Peyer's patch (tissue), 4 donors: ENCODE measurements at regions not wholly inside any gene's neighbourhood (a gene's known extent, or its start where the extent isn't known, plus 50 kb on each side); places are given as distances from the start of the nearest gene placed in this dataset.

Source experiments
- DNase-seq, 3 donors: peaks; one replicate each; pipeline ENCODE4 v3.0.0-alpha.2; 2017 to 2019
- H3K27ac ChIP-seq, 4 donors: fragments of 200-600 bp; sonication (generic); one replicate each; pipeline ENCODE4 v1.5.1; 2016 to 2019
- H3K27me3 ChIP-seq, 2 donors: fragments of 200-600 bp; sonication (generic); one replicate each; pipeline ENCODE4 v1.5.1; 2019
- H3K36me3 ChIP-seq, 3 donors: fragments of 200-600 bp; sonication (generic); one replicate each; pipeline ENCODE4 v1.5.1; 2016 to 2019
- H3K4me1 ChIP-seq, 4 donors: fragments of 200-600 bp; sonication (generic); one replicate each; pipeline ENCODE4 v1.5.1; 2016 to 2019
- H3K4me3 ChIP-seq, 4 donors: fragments of 200-600 bp; sonication (generic); 1 replicate in 3 of 4; 2 replicates in 1 of 4; pipeline ENCODE4 v1.5.1; 2016 to 2019; ENCODE audit warnings: mild to moderate bottlenecking in 1 of 4
- H3K9me3 ChIP-seq, 4 donors: fragments of 200-600 bp; sonication (generic); one replicate each; pipeline ENCODE4 v1.5.1; 2016 to 2019; ENCODE audit warnings: mild to moderate bottlenecking in 1 of 4
- POLR2A ChIP-seq, 2 donors: fragments of 450-650 bp; IDR thresholded peaks; one replicate each; pipeline ENCODE4 v1.5.1; 2017; ENCODE audit warnings: antibody characterized with exemption in 2 of 2, mild to moderate bottlenecking in 2 of 2, moderate library complexity in 2 of 2
- TF ChIP-seq, protein P1 (sequence below), 6 experiments: fragments of 450-650 bp in 4 of 6; fragments of 200-600 bp in 2 of 6; sonication (generic) in 1 of 6; IDR thresholded peaks; one replicate each; pipeline ENCODE4 v1.5.1; 2017 to 2019; ENCODE audit warnings: antibody characterized with exemption in 6 of 6, mild to moderate bottlenecking in 3 of 6, moderate library complexity in 1 of 6

DNA sequence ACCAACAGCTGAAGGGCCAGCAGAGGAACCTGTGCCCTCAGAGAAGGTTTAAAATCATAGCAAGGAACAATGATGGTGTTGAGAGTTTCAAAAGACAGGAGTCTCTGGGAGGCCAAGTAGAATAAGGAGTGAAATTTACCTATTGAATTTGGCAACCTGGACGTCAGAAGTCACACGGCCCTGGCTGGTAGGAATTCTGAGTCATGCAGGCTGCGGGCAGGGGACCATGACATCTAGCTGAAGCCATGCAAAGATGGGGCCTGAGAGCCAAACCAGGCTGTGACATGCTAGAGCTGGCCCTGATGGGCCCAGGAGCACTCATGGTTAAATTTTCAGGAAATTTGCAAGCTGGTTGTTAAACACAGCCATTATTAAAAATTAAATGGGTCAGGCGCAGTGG lies 64.0 kb upstream of the SNX9 start:
- H3K27me3 ChIP-seq: no peaks in the 10 kb centered on the region
- peaks cover 12 to 46% (median 33%) of the 10 kb centered on the region in 4 donors for H3K4me1 ChIP-seq
- no peak overlapping the region for H3K27ac ChIP-seq
- no peaks in the 10 kb centered on the region for H3K9me3 ChIP-seq
- no peak for DNase-seq
- no peak overlapping the region for H3K4me3 ChIP-seq
- TF ChIP-seq, protein P1, sequence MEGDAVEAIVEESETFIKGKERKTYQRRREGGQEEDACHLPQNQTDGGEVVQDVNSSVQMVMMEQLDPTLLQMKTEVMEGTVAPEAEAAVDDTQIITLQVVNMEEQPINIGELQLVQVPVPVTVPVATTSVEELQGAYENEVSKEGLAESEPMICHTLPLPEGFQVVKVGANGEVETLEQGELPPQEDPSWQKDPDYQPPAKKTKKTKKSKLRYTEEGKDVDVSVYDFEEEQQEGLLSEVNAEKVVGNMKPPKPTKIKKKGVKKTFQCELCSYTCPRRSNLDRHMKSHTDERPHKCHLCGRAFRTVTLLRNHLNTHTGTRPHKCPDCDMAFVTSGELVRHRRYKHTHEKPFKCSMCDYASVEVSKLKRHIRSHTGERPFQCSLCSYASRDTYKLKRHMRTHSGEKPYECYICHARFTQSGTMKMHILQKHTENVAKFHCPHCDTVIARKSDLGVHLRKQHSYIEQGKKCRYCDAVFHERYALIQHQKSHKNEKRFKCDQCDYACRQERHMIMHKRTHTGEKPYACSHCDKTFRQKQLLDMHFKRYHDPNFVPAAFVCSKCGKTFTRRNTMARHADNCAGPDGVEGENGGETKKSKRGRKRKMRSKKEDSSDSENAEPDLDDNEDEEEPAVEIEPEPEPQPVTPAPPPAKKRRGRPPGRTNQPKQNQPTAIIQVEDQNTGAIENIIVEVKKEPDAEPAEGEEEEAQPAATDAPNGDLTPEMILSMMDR (IDR thresholded peaks at IDR 0.05): no peak
- TF ChIP-seq POLR2A (IDR thresholded peaks at IDR 0.05): no peak
- no peaks in the 10 kb centered on the region for H3K36me3 ChIP-seq

DNA sequence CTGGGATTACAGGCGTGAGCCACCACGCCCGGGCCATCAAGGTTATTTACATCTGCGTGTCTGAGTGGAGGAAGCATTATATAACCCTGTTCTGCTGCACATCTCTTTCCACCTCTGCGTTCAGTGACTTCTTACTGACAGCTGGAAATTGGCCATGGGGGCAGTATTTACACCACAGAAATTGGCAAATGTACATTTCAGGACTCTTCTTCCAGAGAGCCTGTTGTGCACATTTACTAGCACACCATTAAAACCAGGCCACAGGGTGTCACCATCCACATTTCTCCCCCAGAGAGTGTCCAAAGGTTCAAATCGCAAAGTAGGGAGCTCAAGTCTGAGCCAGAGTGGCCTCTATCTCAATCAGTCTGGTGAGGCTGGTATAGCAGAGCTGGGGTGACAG lies 62.9 kb upstream of the SNX9 start:
- Histone ChIP-seq H3K27ac (peak overlapping the region in 3 of 4 donors; percentile 27 to 80 (median 66)), H3K36me3 (no peaks in the 10 kb centered on the region), H3K9me3 (no peaks in the 10 kb centered on the region), H3K4me1 (peaks cover 21 to 56% (median 38%) of the 10 kb centered on the region in 4 donors), H3K4me3 (no peak overlapping the region), H3K27me3 (no peaks in the 10 kb centered on the region)
- no peak for DNase-seq
- TF ChIP-seq POLR2A (IDR thresholded peaks at IDR 0.05): no peak
- TF ChIP-seq, protein P1 (IDR thresholded peaks at IDR 0.05): peak in 1 of 6 experiments; percentile 4

DNA sequence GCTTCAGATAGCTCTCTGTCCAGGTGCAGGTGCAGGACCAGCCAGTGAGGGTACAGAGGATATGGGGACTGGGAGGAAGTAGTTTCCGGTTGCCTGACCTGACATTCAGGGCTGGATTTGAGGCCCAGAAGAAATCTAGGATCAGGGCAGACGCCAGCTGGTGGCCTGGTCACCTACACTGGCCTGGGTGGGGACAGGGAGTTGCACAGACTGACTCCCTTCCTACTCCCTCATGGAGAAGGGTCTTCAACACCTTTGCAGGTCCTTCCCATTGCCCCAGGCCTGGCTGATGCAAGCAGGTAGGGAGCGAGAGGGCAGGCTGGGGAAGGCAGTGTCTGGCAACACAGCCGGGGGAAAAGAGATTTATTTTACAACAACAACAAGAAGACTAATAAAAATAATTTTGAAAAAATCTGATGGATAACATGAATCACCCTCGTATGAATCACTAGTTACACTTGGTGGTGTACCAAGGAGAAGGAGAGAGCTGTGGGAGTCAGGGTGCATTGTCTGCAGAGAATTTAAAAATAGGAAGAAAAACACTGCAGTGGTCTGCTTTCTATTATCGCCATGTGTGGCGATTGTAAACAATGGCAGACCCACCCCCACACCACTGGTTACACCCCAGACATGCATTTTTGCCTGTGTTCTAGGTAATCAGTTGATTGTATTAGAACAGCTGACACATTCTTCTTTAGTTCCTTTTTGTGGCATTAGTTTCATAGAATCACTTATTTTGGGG lies 62.3 kb upstream of the SNX9 start:
- H3K9me3 ChIP-seq: no peaks in the 10 kb centered on the region
- H3K27ac ChIP-seq: peak overlapping the region; percentile 27 to 80 (median 52)
- no peak for DNase-seq
- H3K4me1 ChIP-seq: peaks cover 21 to 56% (median 38%) of the 10 kb centered on the region in 4 donors
- H3K36me3 ChIP-seq: no peaks in the 10 kb centered on the region
- no peaks in the 10 kb centered on the region for H3K27me3 ChIP-seq
- TF ChIP-seq, protein P1 (IDR thresholded peaks at IDR 0.05): no peak
- no peak for TF ChIP-seq POLR2A (IDR thresholded peaks at IDR 0.05)
- no peak overlapping the region for H3K4me3 ChIP-seq

DNA sequence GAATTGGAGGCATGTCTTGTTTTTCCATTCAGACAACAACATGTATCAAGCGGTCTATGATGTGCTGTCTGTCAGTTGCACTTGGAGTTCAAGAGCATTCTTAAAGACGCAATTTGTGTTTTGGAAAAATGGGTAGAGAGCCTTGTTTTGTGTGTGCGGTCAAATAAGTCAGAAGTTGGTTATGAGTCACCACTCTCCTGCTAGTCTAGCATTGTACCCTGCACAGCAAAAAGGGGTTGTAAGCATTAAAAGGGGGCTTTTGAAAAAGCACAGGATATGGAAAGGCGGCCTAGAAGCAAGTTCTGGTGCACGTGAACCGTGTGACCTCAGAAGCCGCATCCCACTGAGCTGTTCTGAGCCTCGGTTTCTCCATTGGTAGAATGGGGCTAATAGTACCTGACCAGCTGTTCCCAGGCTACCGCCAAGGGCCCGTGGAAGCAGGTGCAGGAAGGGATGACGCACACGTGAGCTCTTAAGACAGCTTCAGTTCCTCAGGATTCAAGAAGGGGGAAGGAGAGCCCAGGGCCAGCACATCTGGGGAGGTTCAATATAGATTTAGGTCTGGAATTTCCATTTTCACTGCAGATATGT lies 61.6 kb upstream of the SNX9 start:
- Histone ChIP-seq H3K27me3 (no peaks in the 10 kb centered on the region), H3K4me1 (peaks cover 21 to 56% (median 38%) of the 10 kb centered on the region in 4 donors), H3K9me3 (no peaks in the 10 kb centered on the region), H3K27ac (peak overlapping the region in 2 of 4 donors; percentile 66 to 80), H3K4me3 (no peak overlapping the region), H3K36me3 (no peaks in the 10 kb centered on the region)
- TF ChIP-seq, protein P1 (IDR thresholded peaks at IDR 0.05): no peak
- no peak for TF ChIP-seq POLR2A (IDR thresholded peaks at IDR 0.05)
- peak in 2 of 3 donors; percentile 54 to 70 for DNase-seq

DNA sequence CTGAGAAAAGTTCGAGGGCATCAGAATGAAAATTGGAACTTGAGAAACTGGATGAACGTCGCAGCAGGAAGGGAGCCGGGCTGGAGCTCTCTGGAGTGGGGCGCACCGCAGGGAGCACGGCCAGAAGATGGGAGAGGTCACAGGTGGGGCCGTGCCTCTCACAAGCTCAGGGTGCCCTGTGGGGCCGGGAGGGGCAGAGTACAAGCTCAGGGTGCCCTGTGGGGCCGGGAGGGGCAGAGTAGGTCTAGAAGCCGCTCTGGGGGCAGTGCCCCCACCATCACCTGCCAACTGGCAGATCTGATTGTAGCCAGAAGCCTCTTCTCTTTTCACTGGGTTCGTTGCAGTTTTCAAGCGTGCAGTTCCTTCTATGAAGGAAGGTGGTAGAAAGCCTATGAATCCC lies 61.1 kb upstream of the SNX9 start:
- DNase-seq: no peak
- H3K4me1 ChIP-seq: peaks cover 21 to 54% (median 38%) of the 10 kb centered on the region in 4 donors
- no peaks in the 10 kb centered on the region for H3K27me3 ChIP-seq
- no peak overlapping the region for H3K4me3 ChIP-seq
- H3K27ac ChIP-seq: peak overlapping the region in 2 of 4 donors; percentile 66 to 80
- H3K9me3 ChIP-seq: no peaks in the 10 kb centered on the region
- no peaks in the 10 kb centered on the region for H3K36me3 ChIP-seq
- TF ChIP-seq, protein P1 (IDR thresholded peaks at IDR 0.05): no peak
- TF ChIP-seq POLR2A (IDR thresholded peaks at IDR 0.05): no peak
